NCI-H2171 (cell line): ENCODE measurements at regions not wholly inside any gene's neighbourhood (a gene's known extent, or its start where the extent isn't known, plus 50 kb on each side); places are given as distances from the start of the nearest gene placed in this dataset.
"Not testable (repeated sequence)": the region's sequence is repeated elsewhere in the genome, so short reads cannot be mapped to it uniquely, and the experiment has no call there.

Experiments used
- DNase-seq: peaks from one replicate; lab custom pipeline; 2025; lab: John Stamatoyannopoulos, UW

DNA sequence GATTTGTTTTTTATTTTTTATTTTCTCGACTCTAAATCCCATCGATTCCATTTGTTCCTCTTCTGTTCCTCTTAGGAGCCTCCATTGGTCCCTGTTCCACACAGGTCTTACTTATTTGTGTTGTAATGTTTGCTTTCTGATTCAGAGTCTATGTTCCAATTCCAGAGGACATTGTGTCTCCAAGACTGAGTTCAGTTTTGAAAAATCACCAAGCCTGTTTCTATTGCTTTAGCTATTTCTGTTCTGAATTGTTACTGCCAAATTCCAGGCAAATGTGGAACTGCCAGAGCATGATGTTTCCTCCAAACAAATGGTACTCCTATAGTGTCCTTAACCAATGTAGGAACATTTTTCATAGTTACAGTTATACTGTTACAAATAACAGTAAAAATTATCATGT is 270.9 kb upstream of the SPTLC3 start:
- no peak for DNase-seq

DNA sequence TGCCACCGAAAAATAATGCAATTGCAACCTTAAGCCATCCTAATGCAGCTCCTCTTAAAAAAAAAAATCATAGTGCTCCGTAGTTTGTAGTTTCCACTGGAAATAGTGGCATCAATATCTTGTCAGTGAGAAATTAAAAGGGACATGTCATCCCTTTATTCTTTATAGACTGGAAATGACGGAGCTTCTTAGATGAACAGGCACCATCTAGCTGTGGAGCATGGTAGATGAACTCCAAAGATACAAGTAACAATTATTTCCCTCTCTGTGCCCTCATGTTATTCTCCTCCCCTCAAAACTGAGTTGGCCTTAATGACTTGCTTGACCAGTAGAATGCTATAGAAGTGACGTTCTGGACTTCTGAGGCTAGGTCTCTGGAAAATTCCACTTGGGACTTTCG is 268.1 kb upstream of the SPTLC3 start:
- DNase-seq = no peak

DNA sequence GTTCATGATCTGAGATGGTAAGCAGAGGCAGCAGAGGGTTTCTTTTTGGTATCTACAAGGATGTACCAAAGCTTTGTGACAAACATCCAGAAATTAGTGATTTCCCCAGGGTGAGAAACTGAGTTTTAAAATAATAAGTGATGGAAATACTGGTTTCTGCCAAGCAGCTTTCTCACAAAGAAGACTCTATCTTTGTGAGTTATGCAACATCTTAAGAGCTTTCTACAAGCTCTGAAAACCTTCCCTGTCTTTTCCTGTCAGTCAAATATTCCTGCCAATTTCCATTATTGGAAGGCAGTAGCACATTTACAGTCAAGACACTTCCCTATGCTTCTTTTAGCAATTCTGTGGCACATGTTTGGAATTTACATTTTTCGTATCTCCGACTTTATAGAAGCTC is 264.7 kb upstream of the SPTLC3 start:
- no peak for DNase-seq

DNA sequence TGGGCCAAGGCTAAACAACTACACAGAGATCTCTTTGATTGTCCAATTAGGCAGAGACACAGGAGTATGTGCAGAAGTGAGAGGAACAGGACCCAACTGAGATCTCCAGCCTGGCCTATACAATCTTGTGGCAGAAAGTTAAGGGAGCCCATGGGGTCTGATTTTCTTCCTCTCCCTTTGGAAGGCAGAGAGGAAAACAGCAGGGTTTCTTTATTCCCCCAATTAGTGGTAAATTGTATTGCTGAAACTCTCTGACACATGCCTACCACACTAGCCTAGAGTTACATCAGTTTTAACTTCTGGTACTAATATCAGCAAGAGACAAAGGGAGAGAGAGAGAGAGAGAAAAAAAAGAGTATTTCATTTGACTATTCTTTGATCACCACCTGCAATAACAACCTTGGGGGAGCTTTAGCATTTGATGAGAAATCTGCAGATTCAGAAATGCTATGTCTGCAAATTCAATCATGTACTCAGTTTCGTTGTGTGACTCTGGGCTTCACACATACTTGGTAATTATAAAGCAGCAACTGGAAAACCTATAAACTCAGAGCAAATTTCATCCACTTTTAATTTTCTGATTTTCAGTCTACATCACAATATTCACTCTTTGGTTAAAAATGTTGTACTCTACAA is 260.3 kb upstream of the SPTLC3 start:
- no peak for DNase-seq

DNA sequence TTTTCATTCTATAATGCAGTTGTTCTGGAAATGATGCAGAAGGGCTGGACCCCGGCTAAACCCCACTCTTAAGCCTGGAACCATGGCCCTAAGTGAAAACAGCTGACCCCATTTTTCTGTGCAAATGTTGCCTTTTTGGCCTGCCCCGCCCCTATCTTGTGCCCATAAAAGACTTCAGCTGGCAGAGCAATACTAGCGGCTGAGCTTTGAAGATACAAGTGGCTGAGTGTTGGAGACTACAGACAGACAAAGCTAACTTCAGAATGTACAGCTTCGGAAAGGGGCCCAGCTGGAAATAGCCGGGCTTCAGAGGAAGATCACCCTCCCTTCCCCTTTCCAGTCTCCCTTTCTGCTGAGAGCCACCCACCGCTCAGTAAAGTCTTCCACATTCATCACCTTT is 258.6 kb upstream of the SPTLC3 start:
- DNase-seq = no peak

DNA sequence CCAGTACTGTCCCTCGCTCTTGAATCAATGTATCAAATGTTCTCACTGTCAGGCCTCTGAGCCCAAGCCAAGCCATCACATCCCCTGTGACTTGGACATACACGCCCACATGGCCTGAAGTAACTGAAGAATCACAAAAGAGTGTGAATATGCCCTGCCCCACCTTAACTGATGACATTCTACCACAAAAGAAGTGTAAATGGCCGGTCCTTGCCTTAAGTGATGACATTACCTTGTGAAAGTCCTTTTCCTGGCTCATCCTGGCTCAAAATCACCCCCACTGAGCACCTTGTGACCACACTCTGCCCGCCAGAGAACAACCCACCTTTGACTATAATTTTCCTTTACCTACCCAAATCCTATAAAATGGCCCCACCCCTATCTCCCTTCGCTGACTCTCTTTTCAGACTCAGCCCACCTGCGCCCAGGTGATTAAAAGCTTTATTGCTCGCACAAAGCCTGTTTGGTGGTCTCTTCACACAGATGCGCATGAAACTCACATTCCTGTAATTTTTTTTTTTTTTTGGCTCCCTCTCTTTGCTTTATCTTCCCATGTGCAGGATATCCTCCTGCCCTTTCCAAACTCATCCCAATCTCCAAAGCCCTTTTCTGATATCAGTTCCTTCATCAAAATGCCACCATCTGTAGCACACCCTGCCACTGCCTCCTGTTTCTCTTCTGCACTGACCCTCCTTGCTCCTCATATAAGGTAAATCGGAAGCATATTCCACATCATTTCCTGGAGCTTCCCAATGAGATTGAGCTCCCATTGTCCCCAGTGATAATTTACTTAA is 255.7 kb upstream of the SPTLC3 start:
- DNase-seq = not testable (repeated sequence)

DNA sequence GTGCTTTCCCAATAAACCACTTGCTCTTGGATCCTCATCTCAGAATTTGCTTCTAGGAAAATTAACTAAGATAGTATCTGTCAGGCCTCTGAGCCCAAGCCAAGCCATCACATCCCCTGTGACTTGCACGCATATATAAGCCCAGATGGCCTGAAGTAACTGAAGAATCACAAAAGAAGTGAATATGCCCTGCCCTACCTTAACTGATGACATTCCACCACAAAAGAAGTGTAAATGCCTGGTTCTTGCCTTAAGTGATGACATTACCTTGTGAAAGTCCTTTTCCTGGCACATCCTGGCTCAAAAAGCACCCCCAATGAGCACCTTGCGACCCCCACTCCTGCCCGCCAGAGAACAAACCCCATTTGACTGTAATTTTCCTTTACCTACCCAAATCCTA is 255.0 kb upstream of the SPTLC3 start:
- DNase-seq = not testable (repeated sequence)

DNA sequence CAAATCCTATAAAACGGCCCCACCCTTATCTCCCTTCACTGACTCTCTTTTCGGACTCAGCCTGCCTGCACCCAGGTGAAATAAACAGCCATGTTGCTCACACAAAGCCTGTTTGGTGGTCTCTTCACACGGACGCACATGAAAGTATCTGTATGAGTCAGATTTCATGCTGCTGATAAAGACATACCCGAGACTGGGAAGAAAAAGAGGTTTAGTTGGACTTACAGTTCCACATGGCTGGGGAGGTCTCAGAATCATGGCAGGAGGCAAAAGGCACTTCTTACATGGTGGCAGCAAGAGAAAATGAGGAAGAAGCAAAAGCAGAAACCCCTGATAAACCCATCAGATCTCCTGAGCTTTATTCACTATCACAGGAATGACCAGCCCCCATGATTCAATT is 249.3 kb upstream of the SPTLC3 start:
- not testable (repeated sequence) for DNase-seq

DNA sequence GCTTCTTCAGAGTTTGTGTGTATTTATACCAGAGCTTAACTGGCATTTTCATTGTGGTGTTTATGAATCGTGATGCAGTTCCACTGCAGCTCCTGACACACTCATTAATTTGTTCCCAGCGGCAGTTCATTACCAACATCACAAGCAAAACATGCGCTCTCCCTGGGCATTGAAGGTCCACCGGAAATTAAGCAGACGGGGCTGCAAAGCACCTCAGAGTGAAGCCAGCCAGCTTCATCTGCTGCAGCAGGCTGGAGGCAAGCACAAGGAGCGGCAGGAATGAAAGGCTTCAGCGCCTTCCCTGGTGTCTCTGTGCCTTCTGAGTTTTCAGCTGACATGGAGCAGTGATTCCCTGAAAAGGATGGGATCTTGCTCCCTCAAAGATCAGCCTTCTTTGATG is 246.0 kb upstream of the SPTLC3 start:
- no peak for DNase-seq

DNA sequence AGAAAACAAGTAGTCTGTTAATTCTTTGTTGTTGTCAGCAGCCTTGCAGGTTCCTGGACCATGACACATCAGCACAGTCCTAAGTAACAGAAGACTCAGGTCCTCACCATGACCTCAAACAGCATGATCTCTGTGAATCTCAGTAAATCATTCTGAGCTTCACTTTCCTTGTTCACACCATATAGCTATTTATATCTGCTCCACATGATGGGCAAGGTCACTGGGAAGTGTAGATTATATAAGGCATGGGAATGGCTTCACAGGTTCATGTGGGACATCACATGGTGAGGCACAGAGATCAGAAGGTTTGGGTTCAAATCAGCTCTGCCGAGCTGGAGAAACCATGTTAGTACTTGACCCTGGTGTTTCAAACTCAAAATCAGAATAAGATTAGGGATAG is 245.4 kb upstream of the SPTLC3 start:
- no peak for DNase-seq

DNA sequence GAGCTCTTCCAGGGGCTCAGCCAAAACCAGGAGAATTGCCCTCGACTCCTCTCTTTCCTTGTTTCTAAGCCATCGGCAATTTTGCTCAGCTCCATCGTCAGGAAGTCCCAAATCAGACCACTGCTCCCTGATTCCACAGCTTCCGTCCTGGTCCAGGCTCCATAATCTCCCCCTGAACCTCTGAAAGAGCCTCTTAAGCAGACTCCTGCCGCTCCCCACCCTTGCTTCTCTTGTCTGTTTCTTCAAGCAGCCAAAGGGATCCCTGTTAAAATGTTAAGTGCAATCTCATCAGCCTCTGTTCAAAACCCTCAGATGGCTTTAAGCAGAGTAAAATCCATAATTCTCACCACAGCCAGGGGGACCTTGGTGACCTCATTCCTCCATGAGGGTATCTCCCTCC is 244.7 kb upstream of the SPTLC3 start:
- no peak for DNase-seq

DNA sequence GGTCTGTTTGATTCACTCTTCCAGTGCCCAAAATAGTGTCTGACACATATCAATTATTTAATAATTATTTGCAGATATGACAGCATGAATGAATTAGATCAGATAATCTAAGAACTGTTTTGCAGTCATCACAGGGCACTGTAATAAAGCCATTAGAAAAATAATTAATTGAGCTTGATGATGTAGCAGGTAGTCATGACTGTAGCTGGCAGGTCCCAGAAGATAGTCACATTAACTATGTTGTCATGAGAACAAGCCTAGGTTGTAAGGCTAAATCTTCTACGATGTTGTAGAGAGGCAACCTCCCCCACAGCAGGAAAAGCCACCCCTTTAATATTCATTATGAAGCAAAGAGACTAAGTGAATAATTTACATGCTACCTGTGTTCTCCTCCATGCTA is 243.9 kb upstream of the SPTLC3 start:
- DNase-seq = no peak

DNA sequence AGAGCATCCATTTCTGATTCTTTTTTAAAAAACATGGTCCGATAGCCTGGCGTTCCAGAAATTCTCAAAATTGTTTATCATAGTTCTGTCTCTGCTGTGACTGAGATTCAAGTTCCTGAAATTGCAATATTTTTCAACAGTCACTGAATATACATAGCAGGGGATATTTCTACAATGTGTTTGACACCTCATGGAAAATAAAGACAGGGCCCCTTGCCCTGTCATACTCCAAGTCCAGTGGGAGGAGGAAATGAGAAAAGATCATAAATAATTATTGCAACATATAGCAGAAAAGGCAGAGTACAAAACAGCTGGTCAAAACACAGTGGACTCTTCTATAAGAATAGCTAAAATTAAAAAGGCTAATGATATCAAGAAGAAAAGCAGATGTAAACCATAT is 234.8 kb upstream of the SPTLC3 start:
- no peak for DNase-seq

DNA sequence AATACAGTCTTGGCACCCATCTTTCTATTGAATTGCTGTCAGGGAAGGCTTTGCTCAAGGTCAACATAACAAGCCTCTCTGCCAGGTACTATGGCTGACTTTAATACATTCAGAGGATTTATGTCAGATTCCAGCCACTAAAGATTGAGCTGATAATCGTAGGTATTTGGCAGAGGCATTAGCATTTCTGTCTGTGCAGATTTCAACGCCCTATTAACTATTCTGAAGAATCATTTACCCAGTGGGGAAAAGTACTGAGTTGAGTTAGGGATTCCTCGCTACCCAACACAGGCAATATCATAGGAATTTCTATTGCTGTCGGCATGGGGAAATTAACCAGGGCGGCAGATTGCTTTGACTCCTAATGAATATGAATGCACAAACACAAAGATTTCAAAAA is 233.7 kb upstream of the SPTLC3 start:
- DNase-seq = no peak

DNA sequence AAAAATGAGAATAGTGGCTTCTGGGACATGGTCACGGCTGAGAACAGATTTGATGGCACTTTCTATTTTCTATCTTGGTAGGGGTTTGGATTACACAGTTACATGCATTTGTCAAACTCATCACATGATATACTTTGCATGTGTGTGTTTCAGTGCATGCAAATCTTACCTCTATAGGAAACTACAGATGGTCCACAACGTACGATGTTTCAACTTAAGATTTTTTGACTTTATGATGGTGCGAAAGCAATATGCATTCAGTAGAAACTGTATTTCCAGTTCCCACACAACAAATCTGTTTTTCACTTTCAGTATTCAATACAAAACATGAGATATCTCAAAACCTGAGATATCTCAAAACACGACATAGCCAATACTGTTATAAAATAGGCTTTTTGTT is 231.8 kb upstream of the SPTLC3 start:
- no peak for DNase-seq

DNA sequence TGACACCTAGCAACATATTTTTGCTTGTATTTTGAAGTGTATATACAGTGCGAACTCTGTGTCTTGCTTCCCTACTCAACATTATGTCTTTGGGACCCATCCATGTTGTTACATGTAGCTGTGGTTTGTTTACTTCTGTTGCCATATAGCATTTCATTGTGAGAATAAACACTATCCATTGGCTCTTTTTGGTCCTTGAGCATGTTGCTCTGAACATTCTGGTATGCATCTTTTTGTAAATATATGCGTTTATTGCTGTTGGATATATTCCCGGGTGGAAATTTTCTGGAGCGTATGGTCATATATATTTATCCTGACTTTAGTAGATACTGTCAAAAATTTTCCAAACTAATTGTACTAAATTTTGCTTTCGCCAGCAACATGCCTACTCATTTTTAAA is 222.5 kb upstream of the SPTLC3 start:
- no peak for DNase-seq

DNA sequence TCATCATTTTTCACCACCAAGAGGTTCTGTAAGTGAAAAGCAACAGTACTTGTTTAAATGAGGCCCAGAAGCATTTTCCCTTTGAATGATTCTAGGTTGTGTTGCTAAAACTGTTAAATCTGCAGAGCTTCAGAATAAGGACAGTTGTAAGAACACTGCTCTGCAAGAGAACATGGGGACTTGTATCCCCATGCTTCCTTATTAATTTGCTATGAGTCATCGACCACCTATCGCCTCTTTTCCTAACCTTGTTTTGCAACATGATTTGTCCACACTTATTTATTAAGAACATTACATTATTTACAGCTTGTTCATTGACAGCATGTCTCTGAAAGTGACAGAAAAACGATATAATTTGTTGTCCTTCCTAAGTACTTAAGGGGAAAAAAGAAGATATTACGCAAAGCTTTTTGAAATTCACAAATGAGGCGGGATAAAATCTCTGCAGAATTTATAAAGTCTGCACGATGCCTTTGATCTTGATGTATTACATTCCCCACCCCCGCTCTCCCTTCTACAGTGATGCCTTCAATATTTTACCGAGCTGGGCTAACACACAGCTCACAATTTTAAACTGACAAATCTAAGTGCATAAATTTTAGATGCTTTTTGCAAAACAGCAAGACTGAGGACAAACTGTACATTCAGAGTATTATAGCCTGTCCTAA is 220.0 kb upstream of the SPTLC3 start:
- DNase-seq = no peak

DNA sequence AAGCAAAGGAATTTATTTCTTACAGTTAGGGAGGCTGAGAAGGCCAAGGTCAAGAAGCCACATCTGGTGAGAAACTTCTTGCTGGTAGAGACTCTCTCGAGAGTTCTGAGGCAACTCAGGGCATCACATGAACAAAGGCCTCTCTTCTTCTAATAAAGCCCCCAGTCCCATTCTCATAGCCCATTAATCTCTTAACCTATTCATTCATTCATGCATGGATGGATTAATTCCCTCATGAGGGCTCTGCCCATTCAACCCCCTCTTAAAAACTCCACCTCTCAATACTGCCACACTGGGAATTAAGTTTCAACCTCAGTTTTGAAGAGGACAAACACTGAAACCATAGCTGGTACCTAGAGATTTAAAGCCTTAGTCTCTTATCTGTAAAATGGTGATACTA is 217.9 kb upstream of the SPTLC3 start:
- no peak for DNase-seq

DNA sequence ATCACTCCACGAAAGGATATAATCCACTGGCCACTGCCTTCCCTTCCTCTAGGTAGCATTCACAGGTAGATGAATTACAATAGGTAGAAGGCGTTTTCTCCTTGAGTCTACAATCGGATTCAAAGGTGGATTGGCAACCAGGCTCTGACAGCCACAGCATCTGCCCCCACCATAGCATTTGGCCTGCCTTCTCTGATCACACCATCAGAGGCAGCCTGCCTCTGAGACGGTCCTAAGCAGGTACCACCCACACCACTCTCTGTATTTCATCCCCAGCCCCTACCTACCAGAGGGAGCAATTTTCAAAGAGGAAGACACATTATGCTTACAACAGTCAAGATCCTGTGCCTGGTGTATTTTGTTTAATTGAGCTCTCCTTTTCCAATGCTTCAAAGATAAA is 210.5 kb upstream of the SPTLC3 start:
- DNase-seq = no peak

DNA sequence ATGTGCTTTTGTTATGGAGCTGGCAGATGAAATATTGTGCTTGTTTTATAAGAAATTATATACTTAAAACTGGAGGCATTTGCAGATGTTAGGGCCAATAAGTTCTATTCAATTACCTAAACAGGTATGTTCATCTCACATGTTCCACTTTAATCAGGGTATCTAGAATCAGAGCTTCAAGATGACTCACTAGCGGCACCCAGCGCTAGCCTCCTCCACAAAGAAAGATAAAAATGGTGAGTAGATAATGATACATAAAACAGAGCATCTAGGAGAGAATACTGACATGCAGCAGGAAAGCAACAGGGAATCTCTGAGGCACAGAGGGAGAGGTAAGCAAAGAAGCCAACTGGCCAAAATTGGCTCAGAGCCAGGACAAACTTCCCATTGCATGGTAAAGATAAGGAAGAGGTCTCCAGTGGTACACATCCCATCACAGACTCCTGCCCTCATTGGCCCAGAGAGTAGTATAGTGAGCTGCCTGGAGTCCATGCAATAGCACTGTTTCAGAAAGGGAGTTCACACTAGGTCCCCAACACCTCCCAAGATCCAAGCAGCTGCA is 200.7 kb upstream of the SPTLC3 start:
- DNase-seq = no peak

DNA sequence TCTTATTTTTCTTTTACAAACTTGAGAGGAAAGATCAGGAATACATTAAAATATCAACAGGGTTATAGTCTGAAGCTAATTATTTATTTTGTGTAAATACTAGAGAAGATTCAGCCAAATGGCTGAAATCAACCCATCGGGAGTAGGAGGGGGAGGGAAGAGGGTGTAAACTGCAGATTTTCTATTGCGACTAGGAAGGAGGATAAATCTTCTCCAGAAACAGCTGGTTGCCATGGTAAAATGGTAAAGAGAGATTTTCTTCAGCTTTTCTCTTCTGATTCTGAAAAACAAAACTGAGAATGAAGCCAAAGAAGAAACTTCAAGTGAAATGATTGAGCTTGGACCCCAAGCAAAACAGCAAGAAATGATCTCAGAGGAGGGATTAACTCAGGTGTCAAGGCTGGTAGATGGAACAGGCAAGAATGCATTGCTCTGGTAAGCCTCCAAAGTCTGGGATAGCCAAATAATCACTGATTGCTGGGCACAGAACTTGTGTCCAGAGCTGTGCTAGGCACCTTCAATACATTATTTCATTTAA is 193.5 kb upstream of the SPTLC3 start:
- DNase-seq = no peak

DNA sequence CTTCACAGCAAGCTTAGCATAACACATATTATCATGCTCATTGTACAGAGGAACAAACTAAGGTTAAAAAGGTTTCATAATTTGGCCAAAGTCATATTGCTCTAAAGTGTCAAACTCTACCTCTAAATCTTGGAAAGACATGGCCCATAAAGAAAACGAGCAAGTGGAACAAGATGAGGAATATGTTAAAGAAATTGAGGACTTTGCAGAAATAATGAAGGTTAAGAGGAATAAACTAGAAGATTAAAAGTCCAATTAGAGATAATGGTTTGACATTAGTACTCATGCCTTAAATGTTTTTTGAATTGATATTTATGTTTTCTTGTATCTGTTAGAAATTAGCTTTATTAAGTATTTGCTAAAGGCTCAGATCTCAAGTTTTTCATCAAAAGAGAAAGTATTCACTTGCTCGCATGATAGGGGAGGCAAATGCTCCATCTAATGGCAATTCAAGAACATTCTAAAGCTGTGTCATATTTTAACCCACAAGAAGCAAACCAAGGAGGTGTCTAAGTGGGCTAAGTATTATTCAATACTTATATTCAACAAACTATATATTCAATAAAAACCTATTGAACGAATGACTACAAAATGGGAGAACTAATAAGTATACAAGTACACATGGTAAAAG is 192.9 kb upstream of the SPTLC3 start:
- DNase-seq = no peak
